ENCODE measurements at regions not wholly inside any gene's neighbourhood (a gene's known extent, or its start where the extent isn't known, plus 50 kb on each side); places are given as distances from the start of the nearest gene placed in this dataset.

DNA sequence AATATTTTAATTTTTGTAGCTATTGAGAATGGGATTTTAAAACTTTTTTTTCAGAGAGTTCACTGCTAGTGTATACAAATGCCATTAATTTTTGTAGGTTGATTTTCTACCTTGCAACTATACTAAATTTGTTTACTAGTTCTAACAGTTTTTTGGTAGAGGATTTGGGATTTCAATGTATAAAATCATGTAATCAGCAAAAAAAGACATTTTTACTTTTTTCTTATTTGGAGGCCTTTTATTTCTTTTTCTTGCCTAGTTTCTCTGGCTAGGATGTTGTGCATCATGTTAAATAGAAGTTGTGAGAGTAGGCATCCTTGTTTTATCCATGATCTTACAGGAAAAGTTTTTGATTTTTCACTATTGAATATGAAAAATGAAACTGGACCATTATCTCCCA lies 602.9 kb upstream of the KIF2B start:
- TF ChIP-seq, protein P1, sequence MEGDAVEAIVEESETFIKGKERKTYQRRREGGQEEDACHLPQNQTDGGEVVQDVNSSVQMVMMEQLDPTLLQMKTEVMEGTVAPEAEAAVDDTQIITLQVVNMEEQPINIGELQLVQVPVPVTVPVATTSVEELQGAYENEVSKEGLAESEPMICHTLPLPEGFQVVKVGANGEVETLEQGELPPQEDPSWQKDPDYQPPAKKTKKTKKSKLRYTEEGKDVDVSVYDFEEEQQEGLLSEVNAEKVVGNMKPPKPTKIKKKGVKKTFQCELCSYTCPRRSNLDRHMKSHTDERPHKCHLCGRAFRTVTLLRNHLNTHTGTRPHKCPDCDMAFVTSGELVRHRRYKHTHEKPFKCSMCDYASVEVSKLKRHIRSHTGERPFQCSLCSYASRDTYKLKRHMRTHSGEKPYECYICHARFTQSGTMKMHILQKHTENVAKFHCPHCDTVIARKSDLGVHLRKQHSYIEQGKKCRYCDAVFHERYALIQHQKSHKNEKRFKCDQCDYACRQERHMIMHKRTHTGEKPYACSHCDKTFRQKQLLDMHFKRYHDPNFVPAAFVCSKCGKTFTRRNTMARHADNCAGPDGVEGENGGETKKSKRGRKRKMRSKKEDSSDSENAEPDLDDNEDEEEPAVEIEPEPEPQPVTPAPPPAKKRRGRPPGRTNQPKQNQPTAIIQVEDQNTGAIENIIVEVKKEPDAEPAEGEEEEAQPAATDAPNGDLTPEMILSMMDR (conservative IDR thresholded peaks at IDR 0.05 in 1 of 2, IDR thresholded peaks at IDR 0.05 in 1 of 2; ENCODE audit: extremely low read depth in 1 of 2, insufficient read depth in 1 of 2, low read depth in 1 of 2, low read length in 2 of 2) = no peak
- no peak for TF ChIP-seq EZH2 (IDR thresholded peaks at IDR 0.05; ENCODE audit: borderline replicate concordance, low read length)

Measured in mammary epithelial cell (primary cell).